GM21360 (cell line): ENCODE measurements at regions not wholly inside any gene's neighbourhood (a gene's known extent, or its start where the extent isn't known, plus 50 kb on each side); places are given as distances from the start of the nearest gene placed in this dataset.

Source experiments
- ATAC-seq: cut with Tn5 transposase; IDR thresholded peaks from one replicate; pipeline ENCODE4 v1.9.1; 2021; ENCODE audit warnings: mild to moderate bottlenecking, moderate library complexity; ENCODE audit not compliant: unreplicated experiment

- no peak for ATAC-seq
Observed at GRCh38 chrX:40282946-40283660, 185.3 kb upstream of the BCOR start.

GRCh38 chrX:40282348-40282747, 184.6 kb upstream of the BCOR start:
- no peak for ATAC-seq

GRCh38 chrX:40281336-40282005, 183.7 kb upstream of the BCOR start:
- ATAC-seq = no peak

GRCh38 chrX:40279762-40280161, 182.0 kb upstream of the BCOR start:
- ATAC-seq = no peak

- ATAC-seq = no peak
Observed at GRCh38 chrX:40279091-40279430, 181.3 kb upstream of the BCOR start.

- no peak for ATAC-seq
Observed at GRCh38 chrX:40278340-40279090, 180.8 kb upstream of the BCOR start.

GRCh38 chrX:40277672-40278071, 179.9 kb upstream of the BCOR start:
- no peak for ATAC-seq

- no peak for ATAC-seq
Observed at GRCh38 chrX:40273356-40274050, 175.7 kb upstream of the BCOR start.

- no peak for ATAC-seq
Observed at GRCh38 chrX:40272776-40273175, 175.0 kb upstream of the BCOR start.

- no peak for ATAC-seq
Observed at GRCh38 chrX:40272141-40272540, 174.4 kb upstream of the BCOR start.

GRCh38 chrX:40268188-40268520, 170.4 kb upstream of the BCOR start:
- ATAC-seq = no peak

- ATAC-seq = no peak
Observed at GRCh38 chrX:40267334-40268187, 169.8 kb upstream of the BCOR start.

GRCh38 chrX:40266490-40267333, 169.0 kb upstream of the BCOR start:
- no peak for ATAC-seq

GRCh38 chrX:40265936-40266335, 168.2 kb upstream of the BCOR start:
- no peak for ATAC-seq

- ATAC-seq = no peak
Observed at GRCh38 chrX:40263014-40263560, 165.3 kb upstream of the BCOR start.

- ATAC-seq = no peak
Observed at GRCh38 chrX:40262157-40263013, 164.6 kb upstream of the BCOR start.

- ATAC-seq = no peak
Observed at GRCh38 chrX:40261833-40262156, 164.0 kb upstream of the BCOR start.

GRCh38 chrX:40260146-40260747, 162.5 kb upstream of the BCOR start:
- no peak for ATAC-seq
